NCI-H226 (cell line): ENCODE measurements at regions not wholly inside any gene's neighbourhood (a gene's known extent, or its start where the extent isn't known, plus 50 kb on each side); places are given as distances from the start of the nearest gene placed in this dataset.

Experiments
- DNase-seq: peaks from one replicate; pipeline ENCODE4 v3.0.0-alpha.2; 2015

- DNase-seq: no peak
These were observed 573.5 kb downstream of the BCKDHB start for GRCh38 chr6:80679992-80680391.

- DNase-seq: peak; percentile 12
These were observed 569.9 kb downstream of the BCKDHB start for GRCh38 chr6:80676386-80676785.

GRCh38 chr6:80674669-80675068 is 568.2 kb downstream of the BCKDHB start:
- no peak for DNase-seq

DNA sequence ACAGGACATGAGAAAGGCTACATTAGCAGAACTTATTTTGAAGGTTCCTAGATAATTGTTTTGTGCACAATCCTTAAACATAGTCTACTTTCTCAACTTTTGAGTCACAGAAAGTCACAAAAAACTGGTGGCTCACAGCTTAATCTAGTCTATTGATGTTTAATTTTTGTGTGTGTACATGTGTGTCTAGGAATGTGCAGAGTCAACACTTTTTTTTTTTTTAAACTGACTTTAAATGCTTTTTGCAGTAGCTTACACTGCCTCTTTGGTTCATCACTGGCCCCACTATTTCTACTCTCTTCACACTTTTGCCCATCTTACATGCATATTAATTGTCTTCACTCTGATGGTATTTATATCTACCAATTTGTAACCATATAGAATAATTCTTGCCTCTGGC is 566.9 kb downstream of the BCKDHB start:
- DNase-seq: no peak

DNA sequence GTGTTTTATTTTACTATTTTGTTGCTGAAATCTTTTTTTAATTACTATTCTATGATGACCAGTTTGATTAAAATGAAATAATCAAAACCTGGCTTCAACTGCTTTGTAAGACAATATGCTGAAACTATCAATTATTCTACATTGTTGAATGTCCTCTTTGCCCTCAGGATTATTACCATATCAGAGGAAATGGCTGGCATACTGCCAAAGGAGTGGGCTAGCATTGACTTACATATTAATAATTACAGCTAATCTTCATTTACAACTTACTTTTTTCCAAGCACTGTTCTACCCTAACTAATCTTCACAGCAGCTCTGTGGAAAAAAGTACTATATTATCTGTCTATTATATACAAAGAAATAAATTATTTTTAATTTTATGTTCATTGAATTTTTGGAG is 560.5 kb downstream of the BCKDHB start:
- no peak for DNase-seq

DNA sequence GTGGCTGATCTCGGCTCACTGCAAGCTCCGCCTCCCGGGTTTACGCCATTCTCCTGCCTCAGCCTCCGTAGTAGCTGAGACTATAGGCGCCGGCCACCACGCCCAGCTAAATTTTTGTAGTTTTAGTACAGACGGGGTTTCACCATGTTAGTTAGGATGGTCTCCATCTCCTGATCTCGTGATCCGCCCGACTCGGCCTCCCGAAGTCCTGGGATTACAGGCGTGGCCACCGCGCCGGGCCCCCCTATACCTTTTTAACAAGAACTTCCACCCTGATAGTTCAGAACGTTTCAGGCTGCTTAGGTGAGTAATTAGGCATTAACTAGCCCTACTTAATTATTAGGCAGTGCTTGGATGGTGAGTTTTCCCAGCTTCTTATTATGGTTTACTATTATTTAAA is 552.5 kb downstream of the BCKDHB start:
- DNase-seq: no peak

DNA sequence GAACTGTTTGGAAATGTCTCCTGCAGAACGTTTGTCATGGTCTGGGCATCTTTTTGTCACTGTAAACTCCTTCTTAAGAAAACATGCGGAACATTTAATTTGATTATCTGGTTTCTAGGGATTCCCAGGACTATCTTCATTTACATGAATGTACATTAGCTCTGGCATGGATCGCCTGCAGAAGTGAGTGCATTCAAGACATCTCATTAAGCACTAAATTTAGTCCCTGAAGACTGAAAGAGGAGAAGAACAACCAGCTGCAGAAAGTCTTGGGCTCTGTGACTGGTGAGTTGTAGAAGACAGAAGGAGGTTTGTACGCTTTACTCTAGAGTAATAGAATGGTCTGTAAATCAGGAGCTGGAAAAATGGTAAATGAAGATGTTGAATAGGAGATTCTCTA is 540.7 kb downstream of the BCKDHB start:
- no peak for DNase-seq

GRCh38 chr6:80643881-80644280 is 537.4 kb downstream of the BCKDHB start:
- DNase-seq: no peak

DNA sequence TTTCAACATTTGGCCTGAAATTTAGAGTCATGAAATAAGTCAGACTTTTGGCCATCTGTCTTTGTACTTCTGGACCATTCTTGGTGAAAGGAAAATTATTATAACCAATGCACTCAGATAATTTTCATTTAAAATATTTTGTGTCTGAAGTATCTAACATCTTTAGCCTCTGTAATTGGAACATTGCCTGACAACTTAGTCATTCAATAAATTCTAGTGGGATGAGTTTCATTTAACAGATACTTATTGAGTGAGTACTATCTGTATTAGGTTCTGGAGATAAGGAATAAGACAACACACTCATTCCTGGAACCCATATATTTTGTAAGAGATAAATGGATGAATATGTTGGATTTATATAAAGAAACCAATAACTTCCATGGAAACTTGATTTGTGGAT is 536.0 kb downstream of the BCKDHB start:
- DNase-seq: peak; percentile 72

GRCh38 chr6:80641591-80641990 is 535.1 kb downstream of the BCKDHB start:
- DNase-seq: peak; percentile 73

GRCh38 chr6:80640176-80640575 is 533.7 kb downstream of the BCKDHB start:
- DNase-seq: no peak

DNA sequence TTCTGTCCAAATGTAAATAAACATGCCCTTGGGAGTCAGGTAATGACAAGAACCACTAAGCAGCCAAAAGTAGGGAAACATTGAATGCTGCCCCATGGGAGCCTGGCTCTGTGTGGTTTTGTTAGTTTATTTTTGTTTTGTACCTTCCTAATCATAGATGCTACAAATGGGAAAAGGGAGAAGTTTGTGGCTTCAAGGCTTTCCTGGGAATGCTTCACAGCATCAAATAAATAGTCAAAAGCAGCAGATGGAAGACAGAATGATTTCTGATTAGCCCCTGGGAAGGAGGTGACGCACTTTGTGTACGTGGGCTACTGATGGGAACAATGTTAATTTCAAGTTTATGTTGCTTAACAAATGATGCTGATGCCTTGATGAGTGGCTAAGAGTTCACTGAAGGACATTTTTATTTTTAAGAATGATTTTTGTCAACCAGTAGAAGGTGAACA is 532.7 kb downstream of the BCKDHB start:
- DNase-seq: no peak

DNA sequence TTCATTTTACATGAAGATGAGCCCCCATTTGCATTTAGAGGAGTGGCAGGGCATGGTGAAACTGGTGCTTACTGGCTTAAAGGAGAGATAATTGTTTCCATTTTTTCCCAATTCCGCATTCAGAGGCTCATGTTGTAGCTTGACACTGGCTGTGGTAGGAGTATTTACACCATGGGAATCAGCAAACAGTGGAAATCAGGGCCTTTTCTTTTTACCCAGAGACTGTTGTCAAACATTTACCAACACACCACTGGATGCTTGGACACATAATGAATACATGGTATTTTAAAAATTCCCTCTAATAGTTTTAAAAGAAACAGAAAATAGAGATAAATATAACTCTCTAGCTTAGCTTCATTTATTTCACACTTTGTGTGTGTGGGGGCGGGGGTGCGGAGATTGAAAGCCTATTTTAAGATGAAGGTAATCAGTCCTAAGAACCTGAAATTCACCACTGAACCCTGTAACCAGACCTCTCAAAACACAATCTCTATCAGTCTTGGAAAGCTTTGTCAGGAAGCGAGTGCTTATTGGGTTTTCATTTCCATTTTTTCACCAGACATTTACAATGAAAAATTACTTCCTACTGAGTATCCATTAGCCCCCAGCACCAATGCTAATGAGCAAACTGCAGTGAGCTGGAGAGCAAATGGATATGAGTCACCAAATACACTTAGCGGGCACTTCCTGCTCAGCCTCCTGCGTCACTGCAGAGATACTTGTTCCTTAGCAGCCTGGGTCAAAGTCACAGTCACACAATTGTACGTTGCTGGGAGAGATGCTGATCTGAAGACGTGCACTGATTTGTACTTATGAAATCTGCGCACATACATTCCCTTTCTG is 532.0 kb downstream of the BCKDHB start:
- peak; percentile 83 for DNase-seq

DNA sequence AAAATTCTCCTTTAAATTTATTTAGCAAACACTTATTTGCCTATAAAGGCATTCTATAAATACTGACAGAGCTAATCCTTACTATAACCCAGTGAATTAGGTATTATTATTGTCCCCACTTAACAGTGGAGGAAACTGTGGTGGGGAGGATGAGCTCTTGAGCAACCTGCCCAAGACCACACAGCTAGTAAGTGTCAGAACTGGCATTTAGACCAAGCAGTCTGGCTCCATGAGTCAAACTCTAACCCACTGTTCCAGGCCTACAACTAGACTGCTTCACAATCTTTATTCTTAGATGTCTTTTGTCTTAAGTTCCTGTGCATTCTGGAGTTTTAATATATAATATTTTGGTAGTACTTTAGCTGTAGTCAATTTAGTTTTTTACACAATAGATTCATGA is 530.8 kb downstream of the BCKDHB start:
- DNase-seq: peak; percentile 45

GRCh38 chr6:80636689-80637088 is 530.2 kb downstream of the BCKDHB start:
- peak; percentile 37 for DNase-seq

- DNase-seq: no peak
These were observed 526.9 kb downstream of the BCKDHB start for GRCh38 chr6:80633412-80633811.

- no peak for DNase-seq
These were observed 518.9 kb downstream of the BCKDHB start for GRCh38 chr6:80625405-80625804.

DNA sequence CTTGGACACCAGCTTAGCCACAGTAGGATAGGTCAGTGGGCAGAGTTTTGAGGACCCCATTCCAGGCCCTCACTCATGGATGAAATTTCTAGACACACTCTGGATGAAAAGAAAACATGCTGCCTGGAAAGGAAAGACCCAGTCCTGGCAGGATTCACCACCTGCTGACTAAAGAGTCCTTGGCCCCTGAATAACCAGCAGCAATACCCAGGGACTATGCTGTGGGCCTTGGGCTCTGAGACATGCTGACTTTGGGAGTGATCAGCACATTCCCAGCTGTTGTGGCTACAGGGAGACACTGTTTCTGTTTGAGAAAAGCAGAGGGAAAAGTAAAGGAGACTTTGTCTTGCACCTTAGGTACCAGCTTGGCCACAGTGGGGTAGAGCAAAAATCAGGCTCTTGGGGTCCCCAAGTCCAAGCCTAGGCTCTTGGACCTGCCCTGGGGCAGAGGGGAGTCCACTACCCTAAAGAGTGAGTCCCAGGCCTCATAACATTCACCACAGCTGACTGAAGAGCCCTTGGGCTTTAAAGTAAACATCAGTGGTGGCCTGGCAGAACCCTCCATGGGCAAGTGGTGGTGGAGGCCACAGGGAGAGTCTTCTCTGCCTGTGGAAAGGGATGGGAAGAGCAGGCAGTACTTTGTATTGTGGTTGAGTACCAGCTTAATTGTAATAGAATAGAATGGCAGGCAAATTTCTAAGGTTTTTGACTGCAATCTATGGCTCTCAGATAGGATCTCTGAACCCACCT is 516.8 kb downstream of the BCKDHB start:
- DNase-seq: no peak

- peak; percentile 36 for DNase-seq
These were observed 516.2 kb downstream of the BCKDHB start for GRCh38 chr6:80622641-80623040.

- no peak for DNase-seq
These were observed 512.5 kb downstream of the BCKDHB start for GRCh38 chr6:80618953-80619352.

DNA sequence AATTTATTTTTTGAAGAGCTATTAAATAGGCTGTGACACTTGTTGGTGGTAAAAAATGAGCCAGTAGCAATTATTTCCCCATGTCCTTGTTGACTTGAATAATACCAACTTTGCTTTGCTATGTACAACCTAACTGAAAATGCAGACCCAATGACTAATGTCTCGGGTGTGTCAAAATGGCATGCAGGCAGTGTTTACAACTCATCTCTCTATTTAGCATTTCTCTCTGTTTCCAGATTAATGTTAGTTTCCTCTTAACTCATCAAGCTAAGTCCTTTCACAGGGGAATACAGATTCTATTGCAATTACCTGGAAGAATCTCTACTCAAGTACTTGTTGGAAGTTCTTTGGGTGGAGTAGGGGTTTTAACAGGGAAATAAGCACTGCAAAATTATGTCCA is 504.4 kb downstream of the BCKDHB start:
- DNase-seq: peak; percentile 56

- DNase-seq: peak; percentile 58
These were observed 502.4 kb downstream of the BCKDHB start for GRCh38 chr6:80608881-80609280.

- DNase-seq: peak; percentile 81
These were observed 501.4 kb downstream of the BCKDHB start for GRCh38 chr6:80607811-80608391.
